Retina (tissue), 1 donor: ENCODE measurements at regions not wholly inside any gene's neighbourhood (a gene's known extent, or its start where the extent isn't known, plus 50 kb on each side); places are given as distances from the start of the nearest gene placed in this dataset.
A peak's percentile ranks its signal among the peaks of the same experiment; 100 is the strongest.

Source experiments
- DNase-seq: peaks from one replicate; pipeline ENCODE4 v3.0.0-alpha.2; 2016

GRCh38 chr21:19261731-19262376, 858.3 kb upstream of the TMPRSS15 start:
- no peak for DNase-seq

DNA sequence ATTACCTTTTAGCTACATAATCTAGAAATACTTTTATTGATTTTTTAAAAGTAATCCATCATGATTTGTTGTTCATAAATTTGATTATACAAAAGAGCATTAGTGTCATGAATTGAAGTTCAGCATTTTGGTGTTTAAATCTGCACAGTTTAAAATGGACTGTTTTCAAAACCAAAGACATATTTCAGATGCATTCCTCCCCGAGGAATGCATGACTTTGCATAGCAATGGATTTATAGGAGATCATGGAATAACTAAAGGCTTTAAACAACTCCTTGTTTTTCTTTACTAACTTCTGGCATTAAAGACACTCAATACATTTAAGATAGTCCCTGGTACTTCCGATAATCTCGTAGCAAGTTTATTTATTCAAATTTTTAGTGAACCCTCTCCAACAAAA, 863.1 kb upstream of the TMPRSS15 start:
- DNase-seq: no peak

GRCh38 chr21:19268686-19269085, 865.1 kb upstream of the TMPRSS15 start:
- no peak for DNase-seq

GRCh38 chr21:19275065-19275464, 871.5 kb upstream of the TMPRSS15 start:
- DNase-seq: no peak

- DNase-seq: peak; percentile 41
These were observed 873.1 kb upstream of the TMPRSS15 start for GRCh38 chr21:19276665-19277064.

DNA sequence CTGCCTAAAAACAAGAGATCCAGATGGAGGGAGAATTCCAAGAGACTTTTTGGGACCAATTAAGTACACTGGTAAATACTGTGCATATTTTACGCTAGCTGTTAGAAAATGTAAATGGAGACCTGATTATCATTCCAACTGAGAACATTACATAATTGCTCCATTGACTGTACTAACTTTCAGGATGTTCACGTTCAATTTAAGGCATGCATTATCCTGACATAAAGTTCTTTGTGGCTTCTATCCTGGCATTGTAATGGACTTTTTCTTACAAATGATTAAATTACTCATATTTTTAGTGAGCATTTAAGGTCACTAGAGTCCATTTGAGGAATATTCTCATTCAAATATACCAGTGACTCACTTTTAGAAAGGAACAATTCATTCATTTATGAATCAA, 883.3 kb upstream of the TMPRSS15 start:
- no peak for DNase-seq

- DNase-seq: no peak
These were observed 886.7 kb upstream of the TMPRSS15 start for GRCh38 chr21:19290328-19290727.

DNA sequence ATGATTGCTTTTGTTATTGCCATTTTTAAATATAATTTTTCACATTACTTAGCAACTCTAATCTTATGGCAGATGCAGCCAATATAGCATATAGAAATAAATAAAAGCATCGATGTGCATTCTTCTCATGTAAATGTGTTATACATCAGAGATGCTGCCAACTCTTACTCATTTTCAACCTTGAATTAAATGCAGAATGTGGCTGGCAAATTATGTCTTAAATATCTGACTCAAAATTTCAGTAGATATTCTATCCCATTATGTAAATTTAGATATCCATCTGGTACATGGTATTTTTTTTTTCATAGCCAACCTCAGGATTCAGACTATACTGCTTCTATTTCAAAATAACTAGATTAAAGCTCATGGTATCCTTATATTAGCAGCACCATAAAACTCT, 916.7 kb upstream of the TMPRSS15 start:
- DNase-seq: no peak

DNA sequence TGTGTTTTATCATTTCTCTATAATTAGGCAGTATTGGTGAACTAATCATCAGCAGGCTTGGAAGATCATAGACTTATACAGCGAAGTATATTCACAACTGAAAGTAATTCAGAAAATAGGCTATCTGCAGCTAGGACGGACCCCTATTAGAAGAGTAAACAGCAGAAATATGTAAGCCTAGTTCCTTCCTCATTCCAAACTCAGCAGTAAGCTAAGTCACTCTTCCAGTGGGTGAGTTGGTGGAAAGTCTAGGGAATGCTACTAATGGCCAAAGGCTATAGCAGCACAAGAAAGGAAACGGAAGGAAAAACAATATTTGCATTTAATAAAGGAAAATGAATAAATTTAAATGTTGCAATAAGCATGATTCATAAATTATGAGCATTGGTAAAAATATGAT, 918.1 kb upstream of the TMPRSS15 start:
- no peak for DNase-seq

DNA sequence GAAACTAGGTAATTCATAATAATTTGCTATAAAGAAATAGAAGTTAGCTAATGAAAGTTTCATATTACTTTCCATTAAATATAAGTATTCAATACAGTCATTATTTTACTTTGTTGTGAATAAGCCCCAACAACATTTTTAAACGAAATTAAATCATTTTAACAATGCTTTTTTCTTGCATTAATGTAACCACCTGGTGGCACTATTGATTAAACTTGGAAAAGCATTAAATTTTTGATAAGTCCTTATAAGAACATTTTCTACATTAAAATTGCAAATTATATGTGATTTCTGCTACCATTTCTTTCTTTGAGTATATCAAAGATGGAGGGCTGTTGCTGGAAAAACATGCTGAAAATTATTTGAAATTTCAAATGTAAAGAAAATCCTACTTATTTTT, 918.8 kb upstream of the TMPRSS15 start:
- no peak for DNase-seq

DNA sequence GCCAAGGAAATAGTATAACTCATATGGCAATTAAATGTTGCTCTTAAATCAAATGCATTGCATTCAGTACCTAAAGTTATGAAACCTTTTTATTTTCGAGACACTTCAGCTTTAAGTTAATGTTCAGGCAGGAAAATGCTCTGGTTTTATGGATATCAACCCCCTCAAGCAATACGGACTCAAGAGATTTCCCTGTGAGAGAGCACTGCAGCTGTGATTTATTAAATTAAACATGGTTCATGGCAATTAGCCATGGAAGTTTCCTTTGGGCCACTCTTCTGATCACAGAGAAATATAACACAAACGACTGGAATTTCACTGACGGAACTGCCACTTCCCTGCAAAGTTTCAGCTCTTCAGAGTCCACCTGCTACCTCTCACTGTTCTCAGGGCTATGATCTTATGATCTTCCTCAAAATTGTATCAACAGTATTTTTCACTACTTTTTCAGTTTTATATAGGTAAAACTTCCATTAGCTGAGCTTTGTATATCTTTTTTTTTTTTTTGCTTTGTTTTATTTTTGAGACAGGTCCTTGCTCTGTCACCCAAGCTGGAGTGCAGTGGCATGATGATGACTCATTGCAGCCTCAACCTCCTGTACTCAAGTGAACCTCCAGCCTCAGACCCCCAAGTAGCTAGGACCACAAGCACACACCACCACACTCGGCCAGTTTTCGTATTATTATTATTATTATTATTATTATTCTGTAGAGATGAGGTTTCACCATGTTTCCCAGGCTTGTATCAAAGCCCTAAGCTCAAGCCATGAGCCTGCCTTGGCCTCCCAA, 923.1 kb upstream of the TMPRSS15 start:
- peak; percentile 22 for DNase-seq

DNA sequence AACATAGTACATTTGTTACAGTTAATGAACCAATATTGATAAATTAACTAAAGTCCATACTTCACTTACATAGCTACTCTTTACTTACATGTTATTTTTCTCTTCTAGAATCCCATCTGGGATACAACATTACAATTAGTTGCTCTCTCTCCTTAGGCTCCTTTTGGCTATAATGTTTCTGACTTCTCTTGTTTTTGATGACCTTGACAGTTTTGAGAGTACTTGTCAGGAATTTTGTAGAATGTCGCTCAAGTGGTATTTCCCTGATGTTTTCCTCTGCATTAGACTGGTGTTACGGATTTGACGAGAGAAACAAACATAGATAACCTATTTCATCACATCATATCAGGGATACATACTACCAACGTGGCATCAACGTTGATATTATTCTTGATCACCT, 925.4 kb upstream of the TMPRSS15 start:
- no peak for DNase-seq

GRCh38 chr21:19340303-19340702, 936.7 kb upstream of the TMPRSS15 start:
- DNase-seq: no peak

DNA sequence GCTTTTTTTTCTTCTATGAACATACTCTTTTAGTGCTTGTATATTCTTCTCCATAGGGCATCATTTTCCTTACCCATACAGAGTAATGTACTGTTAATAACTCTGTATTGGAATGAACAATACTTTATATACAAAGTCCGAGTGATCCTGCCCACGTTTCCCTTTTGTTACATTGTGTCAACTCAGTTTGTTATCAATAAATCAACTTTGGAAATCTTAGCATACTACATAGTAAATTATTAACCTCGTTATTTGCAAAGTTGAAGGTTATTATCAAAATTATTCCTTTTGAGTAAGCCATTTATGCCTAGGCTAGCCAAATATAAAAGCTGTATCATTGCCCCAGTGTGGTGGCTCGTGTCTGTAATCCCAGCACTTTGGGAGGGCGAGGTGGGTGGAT, 937.4 kb upstream of the TMPRSS15 start:
- DNase-seq: no peak

- DNase-seq: no peak
These were observed 940.1 kb upstream of the TMPRSS15 start for GRCh38 chr21:19343711-19344110.

- no peak for DNase-seq
These were observed 946.7 kb upstream of the TMPRSS15 start for GRCh38 chr21:19350286-19350685.

DNA sequence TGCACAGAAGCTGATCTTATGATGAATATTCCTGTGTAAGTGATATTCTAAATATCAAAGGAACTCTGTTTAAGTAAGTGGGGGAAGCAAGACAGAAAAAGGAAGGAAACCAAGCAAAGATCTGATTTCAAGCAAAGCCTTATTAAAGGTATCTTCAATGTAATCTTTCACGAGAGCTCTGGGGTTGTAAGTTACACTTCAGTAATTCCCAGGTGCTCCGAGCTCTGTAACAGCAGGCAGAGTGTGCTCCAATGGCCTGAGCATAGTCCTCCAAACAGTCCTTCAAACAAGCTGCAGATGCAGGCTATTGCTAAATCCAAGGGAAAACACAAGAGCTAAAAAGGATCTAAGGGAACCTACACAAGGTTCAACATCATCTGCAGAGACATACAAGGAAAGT, 949.7 kb upstream of the TMPRSS15 start:
- DNase-seq: no peak

- DNase-seq: no peak
These were observed 965.4 kb upstream of the TMPRSS15 start for GRCh38 chr21:19368944-19369343.

GRCh38 chr21:19392390-19392789, 988.8 kb upstream of the TMPRSS15 start:
- DNase-seq: no peak

- DNase-seq: no peak
These were observed 996.7 kb upstream of the TMPRSS15 start for GRCh38 chr21:19400223-19400770.

- DNase-seq: no peak
These were observed 999.3 kb upstream of the TMPRSS15 start for GRCh38 chr21:19402870-19403269.

DNA sequence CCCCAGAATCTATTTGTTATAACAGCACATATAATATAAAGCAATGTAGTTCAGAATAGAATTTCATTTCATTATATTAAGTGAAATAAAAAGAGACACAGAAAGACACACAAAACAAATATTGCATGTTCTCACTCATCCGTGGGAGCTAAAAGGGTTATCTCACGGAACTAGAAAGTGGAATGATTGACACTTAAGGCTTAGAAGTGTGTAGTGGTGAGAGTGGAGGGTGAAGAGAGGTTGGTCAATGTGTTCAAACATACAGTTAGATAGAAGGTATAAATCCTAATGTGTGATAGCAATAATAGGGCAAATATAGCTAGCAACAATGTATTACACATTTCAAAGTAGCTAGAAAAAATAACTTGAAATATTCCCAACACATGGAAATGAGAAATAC, 1001.7 kb upstream of the TMPRSS15 start:
- no peak for DNase-seq

GRCh38 chr21:19420565-19420964, 1017.0 kb upstream of the TMPRSS15 start:
- DNase-seq: peak; percentile 9

- DNase-seq: no peak
These were observed 1030.0 kb upstream of the TMPRSS15 start for GRCh38 chr21:19433623-19434022.
